ENCODE measurements at regions not wholly inside any gene's neighbourhood (a gene's known extent, or its start where the extent isn't known, plus 50 kb on each side); places are given as distances from the start of the nearest gene placed in this dataset.

- TF ChIP-seq EP300 (IDR thresholded peaks at IDR 0.05): no peak
- TF ChIP-seq CTCF (IDR thresholded peaks at IDR 0.05): no peak
- TF ChIP-seq POLR2A (IDR thresholded peaks at IDR 0.05): no peak
These were observed 138.0 kb upstream of the EEF1E1 start for GRCh38 chr6:8240301-8240700.
